Right lobe of liver (tissue), 4 donors: ENCODE measurements at regions not wholly inside any gene's neighbourhood (a gene's known extent, or its start where the extent isn't known, plus 50 kb on each side); places are given as distances from the start of the nearest gene placed in this dataset.

Experiments
- POLR2A ChIP-seq: fragments of 450-650 bp; IDR thresholded peaks from one replicate; pipeline ENCODE4 v1.6.1; 2017; ENCODE audit warnings: antibody characterized with exemption, mild to moderate bottlenecking
- TF ChIP-seq, protein P1 (sequence below), 4 donors: fragments of 200-600 bp in 3 of 4; fragments of 450-650 bp in 1 of 4; IDR thresholded peaks; one replicate each; pipeline versions ENCODE4 v1.5.1 to v1.8.0; 2016 to 2022; ENCODE audit warnings: antibody characterized with exemption in 4 of 4, mild to moderate bottlenecking in 2 of 4
- donor health status: DM: no; HTN: no; CAD: no.
- donor health status: DM: no; HTN: no; CAD: no.
- donor health status: DM: no; HTN: yes; CAD: no.

DNA sequence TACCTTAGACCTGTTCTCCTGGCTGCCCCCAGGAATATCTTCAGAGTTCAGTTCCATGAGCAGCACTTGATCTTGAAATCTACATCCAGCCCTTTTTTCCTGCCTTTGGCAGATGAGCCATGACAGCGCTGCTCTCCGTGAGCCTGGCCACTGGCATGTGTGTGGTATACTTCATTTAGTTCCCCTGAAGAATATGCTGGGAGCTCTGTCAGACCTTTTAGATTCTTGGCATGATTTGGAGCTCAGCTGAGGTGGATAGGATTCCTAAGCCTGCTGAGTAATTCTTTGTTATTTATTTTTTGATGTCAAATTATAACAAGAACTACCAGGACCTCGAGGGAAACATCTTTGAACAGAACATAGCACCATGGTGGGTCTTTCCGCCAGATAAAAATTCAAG, 121.7 kb downstream of the EDEM1 start:
- TF ChIP-seq, protein P1, sequence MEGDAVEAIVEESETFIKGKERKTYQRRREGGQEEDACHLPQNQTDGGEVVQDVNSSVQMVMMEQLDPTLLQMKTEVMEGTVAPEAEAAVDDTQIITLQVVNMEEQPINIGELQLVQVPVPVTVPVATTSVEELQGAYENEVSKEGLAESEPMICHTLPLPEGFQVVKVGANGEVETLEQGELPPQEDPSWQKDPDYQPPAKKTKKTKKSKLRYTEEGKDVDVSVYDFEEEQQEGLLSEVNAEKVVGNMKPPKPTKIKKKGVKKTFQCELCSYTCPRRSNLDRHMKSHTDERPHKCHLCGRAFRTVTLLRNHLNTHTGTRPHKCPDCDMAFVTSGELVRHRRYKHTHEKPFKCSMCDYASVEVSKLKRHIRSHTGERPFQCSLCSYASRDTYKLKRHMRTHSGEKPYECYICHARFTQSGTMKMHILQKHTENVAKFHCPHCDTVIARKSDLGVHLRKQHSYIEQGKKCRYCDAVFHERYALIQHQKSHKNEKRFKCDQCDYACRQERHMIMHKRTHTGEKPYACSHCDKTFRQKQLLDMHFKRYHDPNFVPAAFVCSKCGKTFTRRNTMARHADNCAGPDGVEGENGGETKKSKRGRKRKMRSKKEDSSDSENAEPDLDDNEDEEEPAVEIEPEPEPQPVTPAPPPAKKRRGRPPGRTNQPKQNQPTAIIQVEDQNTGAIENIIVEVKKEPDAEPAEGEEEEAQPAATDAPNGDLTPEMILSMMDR (IDR thresholded peaks at IDR 0.05) = no peak
- TF ChIP-seq POLR2A = no peak
